Muscle layer of duodenum (tissue), 2 donors: ENCODE measurements at regions not wholly inside any gene's neighbourhood (a gene's known extent, or its start where the extent isn't known, plus 50 kb on each side); places are given as distances from the start of the nearest gene placed in this dataset.

Source experiments
- H3K27ac ChIP-seq: one replicate; pipeline ENCODE4 v1.7.0; 2013; ENCODE audit warnings: mild to moderate bottlenecking, low read length
- H3K27me3 ChIP-seq: one replicate; pipeline ENCODE4 v1.7.0; 2013; ENCODE audit warnings: low read depth, mild to moderate bottlenecking, control low read depth, low read length
- H3K36me3 ChIP-seq, 2 donors: one replicate each; pipeline ENCODE4 v1.7.0; 2013; ENCODE audit warnings: low read length in 2 of 2, control low read depth in 1 of 2, mild to moderate bottlenecking in 1 of 2; ENCODE audit not compliant: insufficient read depth in 2 of 2, control insufficient read depth in 1 of 2
- H3K4me1 ChIP-seq, 2 donors: one replicate each; pipeline ENCODE4 v1.7.0; 2013; ENCODE audit warnings: low read length in 2 of 2, mild to moderate bottlenecking in 2 of 2, control low read depth in 1 of 2, moderate library complexity in 1 of 2; ENCODE audit not compliant: insufficient read depth in 2 of 2, control insufficient read depth in 1 of 2
- H3K4me3 ChIP-seq, 2 donors: one replicate each; pipeline ENCODE4 v1.7.0; 2013; ENCODE audit warnings: low read length in 2 of 2, low read depth in 1 of 2, mild to moderate bottlenecking in 1 of 2
- H3K9me3 ChIP-seq, 2 donors: one replicate each; pipeline ENCODE4 v1.7.0; 2013; ENCODE audit warnings: low read length in 2 of 2, control low read depth in 1 of 2, mild to moderate bottlenecking in 1 of 2; ENCODE audit not compliant: control insufficient read depth in 1 of 2
- donor health status: healthy.

- no peaks in the 10 kb centered on the region for H3K27me3 ChIP-seq
- H3K27ac ChIP-seq = no peak overlapping the region
- peaks cover 0 to 7% of the 10 kb centered on the region in 2 donors for H3K4me1 ChIP-seq
- H3K4me3 ChIP-seq = no peak overlapping the region
- no peaks in the 10 kb centered on the region for H3K36me3 ChIP-seq
- no peaks in the 10 kb centered on the region for H3K9me3 ChIP-seq
Measured at GRCh38 chrX:38871129-38872029, 70.1 kb downstream of the MID1IP1 start.

- Histone ChIP-seq H3K36me3 (no peaks in the 10 kb centered on the region), H3K27me3 (no peaks in the 10 kb centered on the region), H3K4me1 (no peaks in the 10 kb centered on the region), H3K27ac (no peak overlapping the region), H3K9me3 (no peaks in the 10 kb centered on the region), H3K4me3 (no peak overlapping the region)
Measured at GRCh38 chrX:38877366-38877765, 76.1 kb downstream of the MID1IP1 start.

- no peaks in the 10 kb centered on the region for H3K36me3 ChIP-seq
- H3K4me3 ChIP-seq = no peak overlapping the region
- H3K4me1 ChIP-seq = no peaks in the 10 kb centered on the region
- no peak overlapping the region for H3K27ac ChIP-seq
- H3K9me3 ChIP-seq = no peaks in the 10 kb centered on the region
- H3K27me3 ChIP-seq = no peaks in the 10 kb centered on the region
Measured at GRCh38 chrX:38878641-38879340, 77.5 kb downstream of the MID1IP1 start.

GRCh38 chrX:38879631-38880220 is 78.5 kb downstream of the MID1IP1 start:
- H3K4me3 ChIP-seq = no peak overlapping the region
- no peak overlapping the region for H3K27ac ChIP-seq
- H3K9me3 ChIP-seq = no peaks in the 10 kb centered on the region
- no peaks in the 10 kb centered on the region for H3K27me3 ChIP-seq
- H3K36me3 ChIP-seq = no peaks in the 10 kb centered on the region
- H3K4me1 ChIP-seq = no peaks in the 10 kb centered on the region

GRCh38 chrX:38880296-38880854 is 79.1 kb downstream of the MID1IP1 start:
- Histone ChIP-seq H3K27ac (no peak overlapping the region), H3K27me3 (no peaks in the 10 kb centered on the region), H3K9me3 (no peaks in the 10 kb centered on the region), H3K4me3 (no peak overlapping the region), H3K4me1 (no peaks in the 10 kb centered on the region), H3K36me3 (no peaks in the 10 kb centered on the region)

GRCh38 chrX:38881066-38881465 is 79.8 kb downstream of the MID1IP1 start:
- Histone ChIP-seq H3K9me3 (no peaks in the 10 kb centered on the region), H3K27me3 (no peaks in the 10 kb centered on the region), H3K27ac (no peak overlapping the region), H3K4me1 (no peaks in the 10 kb centered on the region), H3K4me3 (no peak overlapping the region), H3K36me3 (no peaks in the 10 kb centered on the region)

- Histone ChIP-seq H3K27ac (no peak overlapping the region), H3K9me3 (no peaks in the 10 kb centered on the region), H3K4me3 (no peak overlapping the region), H3K4me1 (no peaks in the 10 kb centered on the region), H3K27me3 (no peaks in the 10 kb centered on the region), H3K36me3 (no peaks in the 10 kb centered on the region)
Measured at GRCh38 chrX:38881727-38882126, 80.5 kb downstream of the MID1IP1 start.

- Histone ChIP-seq H3K27ac (no peak overlapping the region), H3K27me3 (no peaks in the 10 kb centered on the region), H3K4me1 (no peaks in the 10 kb centered on the region), H3K4me3 (no peak overlapping the region), H3K36me3 (no peaks in the 10 kb centered on the region), H3K9me3 (no peaks in the 10 kb centered on the region)
Measured at GRCh38 chrX:38882894-38883626, 81.8 kb downstream of the MID1IP1 start.

GRCh38 chrX:38886112-38886511 is 84.9 kb downstream of the MID1IP1 start:
- Histone ChIP-seq H3K27ac (no peak overlapping the region), H3K36me3 (no peaks in the 10 kb centered on the region), H3K4me3 (no peak overlapping the region), H3K4me1 (no peaks in the 10 kb centered on the region), H3K27me3 (no peaks in the 10 kb centered on the region), H3K9me3 (no peaks in the 10 kb centered on the region)

GRCh38 chrX:38887222-38887621 is 86.0 kb downstream of the MID1IP1 start:
- Histone ChIP-seq H3K4me3 (no peak overlapping the region), H3K27ac (no peak overlapping the region), H3K36me3 (no peaks in the 10 kb centered on the region), H3K27me3 (no peaks in the 10 kb centered on the region), H3K9me3 (no peaks in the 10 kb centered on the region), H3K4me1 (no peaks in the 10 kb centered on the region)

- H3K9me3 ChIP-seq = no peaks in the 10 kb centered on the region
- H3K4me3 ChIP-seq = no peak overlapping the region
- H3K4me1 ChIP-seq = no peaks in the 10 kb centered on the region
- no peaks in the 10 kb centered on the region for H3K27me3 ChIP-seq
- no peaks in the 10 kb centered on the region for H3K36me3 ChIP-seq
- no peak overlapping the region for H3K27ac ChIP-seq
Measured at GRCh38 chrX:38890326-38890725, 89.1 kb downstream of the MID1IP1 start.
